NCI-H460 (cell line): ENCODE measurements at regions not wholly inside any gene's neighbourhood (a gene's known extent, or its start where the extent isn't known, plus 50 kb on each side); places are given as distances from the start of the nearest gene placed in this dataset.

Experiments used
- DNase-seq: peaks from one replicate; pipeline ENCODE4 v3.0.0-alpha.2; 2016; ENCODE audit warnings: low read depth; ENCODE audit errors: extremely low read depth

DNA sequence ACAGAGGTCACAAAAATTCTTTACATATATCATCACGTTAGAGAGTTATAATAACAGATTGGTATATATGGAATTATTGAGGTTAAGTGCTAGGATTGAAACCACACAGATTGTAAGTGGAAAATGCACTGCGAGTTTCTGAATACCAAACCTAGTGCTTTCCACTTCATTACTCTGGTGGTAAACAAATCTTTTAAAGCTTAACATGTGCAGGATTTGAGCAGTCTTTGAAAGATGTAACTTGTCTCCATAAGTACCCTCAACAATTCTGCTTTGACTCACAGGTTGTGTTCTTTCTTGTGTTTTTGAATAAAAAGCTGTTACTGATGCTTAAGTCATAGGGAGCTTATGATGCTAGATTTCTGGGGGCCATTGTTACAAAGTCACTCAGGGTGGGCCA, 314.7 kb upstream of the DACH1 start:
- DNase-seq = no peak

DNA sequence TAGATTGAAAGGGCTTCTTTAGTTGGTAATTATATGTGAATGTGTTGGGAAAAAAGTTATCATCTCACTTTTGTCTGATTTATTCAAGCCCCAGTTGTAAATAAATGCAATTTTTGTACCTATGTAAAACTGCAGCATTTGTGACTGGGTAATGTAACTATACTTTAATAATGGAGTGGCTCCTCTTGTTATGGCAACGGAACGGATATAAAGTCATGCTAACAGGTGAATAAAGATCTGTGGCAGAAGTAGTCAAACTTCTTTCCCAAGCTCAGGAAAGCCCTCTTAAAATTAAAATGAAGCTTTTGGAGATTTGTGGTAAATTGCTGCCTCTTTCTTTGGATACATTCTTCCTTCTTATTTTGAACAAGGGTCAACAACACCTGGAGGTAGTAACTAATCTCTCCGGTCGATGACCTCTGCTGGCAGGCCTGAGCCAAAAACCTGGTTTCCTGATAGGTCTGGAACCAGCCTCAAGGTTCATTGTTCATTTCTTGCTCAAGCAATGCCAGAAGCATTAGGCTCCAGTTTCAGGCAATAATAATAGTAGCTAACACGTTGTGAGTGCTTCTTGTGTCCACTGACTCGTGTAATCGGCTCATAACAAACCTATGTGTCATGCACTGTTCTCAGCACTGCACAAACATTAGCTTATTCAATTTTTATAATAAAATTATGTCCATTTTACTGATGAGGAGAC, 313.4 kb upstream of the DACH1 start:
- DNase-seq = no peak

DNA sequence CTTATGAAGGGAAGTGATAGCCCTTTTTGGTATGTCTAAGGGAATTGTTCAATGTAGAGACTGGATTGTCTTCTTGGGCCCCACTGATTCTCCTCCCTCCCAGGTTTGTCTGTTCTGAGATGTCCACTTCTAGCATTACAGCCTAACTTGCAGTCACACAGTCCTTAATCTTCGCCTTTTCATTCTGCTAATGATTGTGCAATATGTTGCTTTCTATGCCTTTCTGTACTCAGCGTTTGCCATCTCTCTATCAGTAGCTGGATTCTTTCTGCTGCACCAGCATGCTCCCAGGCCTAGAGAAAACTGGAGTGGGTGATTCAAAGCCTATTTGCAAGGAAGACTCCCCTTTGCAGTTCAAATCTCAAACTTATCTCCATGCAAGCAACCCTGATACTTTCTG, 307.5 kb upstream of the DACH1 start:
- no peak for DNase-seq

GRCh38 chr13:72170571-72170970, 303.6 kb upstream of the DACH1 start:
- no peak for DNase-seq

- DNase-seq = no peak
These were observed 301.3 kb upstream of the DACH1 start for GRCh38 chr13:72168126-72168855.

GRCh38 chr13:72166102-72166650, 299.2 kb upstream of the DACH1 start:
- DNase-seq = peak; percentile 6

DNA sequence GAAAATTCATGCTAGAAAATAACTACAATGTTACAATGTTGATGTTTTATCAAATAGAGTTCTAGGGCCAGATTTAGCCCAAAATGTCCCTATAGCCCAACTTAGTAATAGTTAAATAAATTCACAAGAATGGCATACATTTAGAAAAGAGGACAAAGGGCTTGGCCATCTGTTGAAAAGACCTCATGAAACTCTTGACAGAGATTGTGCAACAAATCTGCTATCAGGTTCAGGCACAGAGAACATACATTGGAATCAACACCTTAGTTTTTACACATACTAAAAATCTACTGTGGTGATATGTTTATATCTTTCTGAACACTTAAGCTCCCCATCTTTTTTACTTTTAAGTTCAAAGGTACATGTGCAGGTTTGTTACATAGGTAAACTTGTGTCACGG, 298.3 kb upstream of the DACH1 start:
- DNase-seq = no peak

- no peak for DNase-seq
These were observed 297.8 kb upstream of the DACH1 start for GRCh38 chr13:72164811-72165210.

DNA sequence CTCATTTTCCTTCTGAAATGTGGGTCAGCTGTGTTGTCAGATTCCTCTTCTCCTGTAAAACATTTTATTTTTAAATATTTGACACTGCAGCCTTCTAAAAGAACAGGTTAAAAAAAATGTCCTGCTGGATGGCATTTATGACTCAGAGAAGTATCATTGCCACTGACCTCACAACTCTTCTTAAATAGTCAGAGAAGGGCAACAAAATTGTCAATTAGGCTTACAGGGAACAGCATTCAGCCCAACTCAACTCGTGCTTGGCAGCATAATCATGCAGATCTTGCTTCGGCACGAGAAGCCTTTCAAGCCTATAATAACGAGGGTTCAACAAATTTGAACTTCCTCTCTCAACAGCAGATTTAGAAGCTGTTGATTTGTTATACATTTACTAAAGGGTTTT, 296.7 kb upstream of the DACH1 start:
- DNase-seq = no peak

GRCh38 chr13:72160977-72161376, 294.0 kb upstream of the DACH1 start:
- no peak for DNase-seq

GRCh38 chr13:72156760-72157159, 289.8 kb upstream of the DACH1 start:
- DNase-seq = no peak

- no peak for DNase-seq
These were observed 286.3 kb upstream of the DACH1 start for GRCh38 chr13:72153272-72153671.

- no peak for DNase-seq
These were observed 284.2 kb upstream of the DACH1 start for GRCh38 chr13:72151241-72151640.

- no peak for DNase-seq
These were observed 283.5 kb upstream of the DACH1 start for GRCh38 chr13:72150502-72150901.

DNA sequence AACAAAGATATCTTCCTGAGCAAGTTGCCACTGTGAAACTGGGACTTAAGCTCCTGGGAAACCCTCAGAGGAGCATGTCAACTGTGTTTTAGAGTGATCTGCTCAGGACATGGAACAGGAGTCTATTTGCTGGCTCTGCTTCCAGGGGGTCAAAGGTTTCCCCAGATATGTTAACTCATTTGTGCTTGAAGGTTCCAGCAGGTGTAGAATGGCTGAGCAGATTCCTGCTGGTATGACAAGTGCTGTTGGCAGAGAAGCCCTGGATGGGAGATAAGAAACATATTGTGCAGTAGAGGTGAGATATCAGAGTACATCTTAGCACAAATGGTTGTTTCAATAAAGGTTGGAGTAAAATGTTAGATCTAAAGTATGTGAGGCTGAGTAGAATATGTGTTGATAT, 282.7 kb upstream of the DACH1 start:
- no peak for DNase-seq

- DNase-seq = no peak
These were observed 279.8 kb upstream of the DACH1 start for GRCh38 chr13:72146816-72147215.

GRCh38 chr13:72145383-72145782, 278.4 kb upstream of the DACH1 start:
- DNase-seq = no peak

- no peak for DNase-seq
These were observed 277.6 kb upstream of the DACH1 start for GRCh38 chr13:72144636-72145035.

- no peak for DNase-seq
These were observed 275.0 kb upstream of the DACH1 start for GRCh38 chr13:72141855-72142519.

GRCh38 chr13:72139192-72139591, 272.2 kb upstream of the DACH1 start:
- DNase-seq = no peak

DNA sequence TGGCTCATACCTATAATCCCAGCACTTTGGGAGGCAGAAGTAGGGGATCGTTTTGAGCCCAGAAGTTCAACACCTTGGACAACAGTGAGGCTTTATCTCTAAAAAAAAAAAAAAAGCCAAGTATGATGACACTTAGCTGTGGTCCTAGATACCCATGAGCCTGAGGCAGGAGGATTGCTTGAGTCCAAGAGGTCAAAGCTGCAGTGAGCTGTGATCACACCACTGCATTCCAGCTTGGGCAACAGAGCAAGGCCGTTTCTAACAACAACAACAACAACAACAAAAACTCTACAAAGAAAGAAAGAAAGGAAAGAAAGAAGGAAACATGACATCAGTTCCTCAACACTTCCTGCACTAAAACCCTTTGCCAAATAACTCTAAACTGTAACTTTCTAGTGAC, 265.1 kb upstream of the DACH1 start:
- DNase-seq = no peak

- no peak for DNase-seq
These were observed 262.1 kb upstream of the DACH1 start for GRCh38 chr13:72129117-72129516.
